ENCODE measurements at regions not wholly inside any gene's neighbourhood (a gene's known extent, or its start where the extent isn't known, plus 50 kb on each side); places are given as distances from the start of the nearest gene placed in this dataset.

DNA sequence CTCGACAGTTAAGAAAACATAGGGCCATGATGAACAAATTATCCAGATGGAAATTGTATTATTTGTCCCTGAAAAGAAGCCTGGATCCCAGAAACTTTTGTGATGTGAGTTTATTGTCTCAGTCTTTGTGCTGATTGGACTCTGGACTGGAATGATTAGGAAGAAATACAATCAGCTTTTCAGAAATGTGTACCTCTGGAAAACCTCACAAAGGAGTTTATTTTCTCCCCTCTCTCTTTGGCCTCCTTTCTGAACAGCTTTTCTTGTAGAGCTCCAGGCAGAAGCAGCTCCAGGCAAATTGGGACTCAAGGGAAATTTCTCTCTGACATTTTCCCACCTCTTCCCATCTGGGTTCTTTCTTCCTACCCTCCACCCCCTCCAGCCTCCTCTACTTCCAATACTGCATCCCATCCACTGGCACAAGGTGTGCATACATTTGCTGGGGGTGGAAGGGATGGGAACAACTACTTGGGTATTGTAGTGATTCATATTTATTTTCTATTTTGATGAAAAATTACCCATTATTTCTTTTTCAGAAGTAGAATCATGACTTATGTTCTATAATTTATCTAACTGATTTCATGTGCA lies 119.7 kb downstream of the CD47 start:
- TF ChIP-seq, protein P1, sequence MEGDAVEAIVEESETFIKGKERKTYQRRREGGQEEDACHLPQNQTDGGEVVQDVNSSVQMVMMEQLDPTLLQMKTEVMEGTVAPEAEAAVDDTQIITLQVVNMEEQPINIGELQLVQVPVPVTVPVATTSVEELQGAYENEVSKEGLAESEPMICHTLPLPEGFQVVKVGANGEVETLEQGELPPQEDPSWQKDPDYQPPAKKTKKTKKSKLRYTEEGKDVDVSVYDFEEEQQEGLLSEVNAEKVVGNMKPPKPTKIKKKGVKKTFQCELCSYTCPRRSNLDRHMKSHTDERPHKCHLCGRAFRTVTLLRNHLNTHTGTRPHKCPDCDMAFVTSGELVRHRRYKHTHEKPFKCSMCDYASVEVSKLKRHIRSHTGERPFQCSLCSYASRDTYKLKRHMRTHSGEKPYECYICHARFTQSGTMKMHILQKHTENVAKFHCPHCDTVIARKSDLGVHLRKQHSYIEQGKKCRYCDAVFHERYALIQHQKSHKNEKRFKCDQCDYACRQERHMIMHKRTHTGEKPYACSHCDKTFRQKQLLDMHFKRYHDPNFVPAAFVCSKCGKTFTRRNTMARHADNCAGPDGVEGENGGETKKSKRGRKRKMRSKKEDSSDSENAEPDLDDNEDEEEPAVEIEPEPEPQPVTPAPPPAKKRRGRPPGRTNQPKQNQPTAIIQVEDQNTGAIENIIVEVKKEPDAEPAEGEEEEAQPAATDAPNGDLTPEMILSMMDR (IDR thresholded peaks at IDR 0.05) = no peak
- no peak for TF ChIP-seq POLR2A (IDR thresholded peaks at IDR 0.05)

All from body of pancreas (tissue), 4 donors.